Sigmoid colon (tissue), 6 donors: ENCODE measurements at regions not wholly inside any gene's neighbourhood (a gene's known extent, or its start where the extent isn't known, plus 50 kb on each side); places are given as distances from the start of the nearest gene placed in this dataset.
A peak's percentile ranks its signal among the peaks of the same experiment; 100 is the strongest.

Experiments
- DNase-seq: peaks from one replicate; pipeline ENCODE4 v3.0.0-alpha.2; 2019
- H3K27ac ChIP-seq, 4 donors: fragments of 200-600 bp; sonication (generic); one replicate each; pipeline ENCODE4 v1.5.1; 2016 to 2019; ENCODE audit warnings: mild to moderate bottlenecking in 1 of 4
- H3K27me3 ChIP-seq, 3 donors: fragments of 200-600 bp; sonication (generic); one replicate each; pipeline ENCODE4 v1.5.1; 2019; ENCODE audit warnings: mild to moderate bottlenecking in 1 of 3
- H3K36me3 ChIP-seq, 4 donors: fragments of 200-600 bp; sonication (generic); one replicate each; pipeline ENCODE4 v1.5.1; 2016 to 2019
- H3K4me1 ChIP-seq, 4 donors: fragments of 200-600 bp; sonication (generic); one replicate each; pipeline ENCODE4 v1.5.1; 2017 to 2019
- H3K4me3 ChIP-seq, 4 donors: fragments of 200-600 bp; sonication (generic); one replicate each; pipeline ENCODE4 v1.5.1; 2017 to 2019; ENCODE audit warnings: mild to moderate bottlenecking in 2 of 4, moderate library complexity in 1 of 4
- H3K9me3 ChIP-seq, 4 donors: fragments of 200-600 bp in 3 of 4; sonication (generic) in 3 of 4; one replicate each; pipeline versions ENCODE4 v1.5.1 to v1.6.1; 2013 to 2019
- EP300 ChIP-seq, 4 donors: sonication (generic); formaldehyde crosslinking; IDR thresholded peaks; one replicate each; pipeline ENCODE4 v1.6.1; 2017; ENCODE audit warnings: antibody characterized with exemption in 4 of 4
- POLR2A ChIP-seq, 2 donors: fragments of 450-650 bp; IDR thresholded peaks; one replicate each; pipeline ENCODE4 v1.6.1; 2016; ENCODE audit warnings: antibody characterized with exemption in 2 of 2, mild to moderate bottlenecking in 2 of 2, moderate library complexity in 2 of 2
- POLR2AphosphoS5 ChIP-seq, 4 donors: sonication (generic); formaldehyde crosslinking; IDR thresholded peaks; one replicate each; pipeline ENCODE4 v1.6.1; 2017; ENCODE audit warnings: antibody characterized with exemption in 4 of 4
- WGBS, 2 donors: extraction: QIAGEN DNeasy Blood & Tissue Kit; methylation state at CpG; one replicate each; pipeline ENCODE4 v1.1.7; 2013; 5-methylcytosine and 5-hydroxymethylcytosine counted together
- intact Hi-C: fragments of 100-400 bp; cut with DNase I; formaldehyde crosslinking; loops from one replicate; pipeline ENCODE4 v1.15.1; 2023
- TF ChIP-seq, protein P1 (sequence below), 4 experiments: fragments of 450-650 bp in 3 of 4; fragments of 200-600 bp in 1 of 4; IDR thresholded peaks; one replicate each; pipeline ENCODE4 v1.5.1; 2016 to 2019; ENCODE audit warnings: antibody characterized with exemption in 4 of 4, mild to moderate bottlenecking in 3 of 4, moderate library complexity in 2 of 4
- donor health status: healthy with polysubstance abuse.
- donor health status: healthy.

GRCh38 chr17:77301694-77302266, 161.0 kb downstream of the SEC14L1 start:
- Histone ChIP-seq H3K4me3 (no peak overlapping the region), H3K36me3 (no peaks in the 10 kb centered on the region), H3K4me1 (peaks cover 0 to 7% (median 3%) of the 10 kb centered on the region in 4 donors), H3K9me3 (peaks cover 0 to 4% (median 0%) of the 10 kb centered on the region in 4 donors), H3K27me3 (no peaks in the 10 kb centered on the region), H3K27ac (no peak overlapping the region)
- DNase-seq: no peak
- TF ChIP-seq, protein P1, sequence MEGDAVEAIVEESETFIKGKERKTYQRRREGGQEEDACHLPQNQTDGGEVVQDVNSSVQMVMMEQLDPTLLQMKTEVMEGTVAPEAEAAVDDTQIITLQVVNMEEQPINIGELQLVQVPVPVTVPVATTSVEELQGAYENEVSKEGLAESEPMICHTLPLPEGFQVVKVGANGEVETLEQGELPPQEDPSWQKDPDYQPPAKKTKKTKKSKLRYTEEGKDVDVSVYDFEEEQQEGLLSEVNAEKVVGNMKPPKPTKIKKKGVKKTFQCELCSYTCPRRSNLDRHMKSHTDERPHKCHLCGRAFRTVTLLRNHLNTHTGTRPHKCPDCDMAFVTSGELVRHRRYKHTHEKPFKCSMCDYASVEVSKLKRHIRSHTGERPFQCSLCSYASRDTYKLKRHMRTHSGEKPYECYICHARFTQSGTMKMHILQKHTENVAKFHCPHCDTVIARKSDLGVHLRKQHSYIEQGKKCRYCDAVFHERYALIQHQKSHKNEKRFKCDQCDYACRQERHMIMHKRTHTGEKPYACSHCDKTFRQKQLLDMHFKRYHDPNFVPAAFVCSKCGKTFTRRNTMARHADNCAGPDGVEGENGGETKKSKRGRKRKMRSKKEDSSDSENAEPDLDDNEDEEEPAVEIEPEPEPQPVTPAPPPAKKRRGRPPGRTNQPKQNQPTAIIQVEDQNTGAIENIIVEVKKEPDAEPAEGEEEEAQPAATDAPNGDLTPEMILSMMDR (IDR thresholded peaks at IDR 0.05): no peak
- TF ChIP-seq POLR2AphosphoS5 (IDR thresholded peaks at IDR 0.05) (no peak), POLR2A (IDR thresholded peaks at IDR 0.05) (no peak), EP300 (IDR thresholded peaks at IDR 0.05) (no peak)
- 49 to 85% methylated on average over 8 of the region's 8 CpGs for WGBS, 2 donors
- intact Hi-C loops: no loop called here

GRCh38 chr17:77302682-77303081, 161.9 kb downstream of the SEC14L1 start:
- 96 to 97% methylated on average over 8 of the region's 8 CpGs for WGBS, 2 donors
- H3K36me3 ChIP-seq: no peaks in the 10 kb centered on the region
- H3K4me1 ChIP-seq: peaks cover 0 to 13% (median 6%) of the 10 kb centered on the region in 4 donors
- peaks cover 0 to 4% (median 0%) of the 10 kb centered on the region in 4 donors for H3K9me3 ChIP-seq
- intact Hi-C loops: no loop called here
- no peak for DNase-seq
- no peak overlapping the region for H3K4me3 ChIP-seq
- no peaks in the 10 kb centered on the region for H3K27me3 ChIP-seq
- H3K27ac ChIP-seq: no peak overlapping the region
- TF ChIP-seq EP300 (IDR thresholded peaks at IDR 0.05) (no peak), POLR2A (IDR thresholded peaks at IDR 0.05) (no peak), POLR2AphosphoS5 (IDR thresholded peaks at IDR 0.05) (no peak)
- TF ChIP-seq, protein P1 (IDR thresholded peaks at IDR 0.05): no peak

GRCh38 chr17:77303620-77304019, 162.9 kb downstream of the SEC14L1 start:
- intact Hi-C loops: no loop called here
- H3K27ac ChIP-seq: peak overlapping the region in 2 of 4 donors; percentile 26 to 43
- no peak for DNase-seq

DNA sequence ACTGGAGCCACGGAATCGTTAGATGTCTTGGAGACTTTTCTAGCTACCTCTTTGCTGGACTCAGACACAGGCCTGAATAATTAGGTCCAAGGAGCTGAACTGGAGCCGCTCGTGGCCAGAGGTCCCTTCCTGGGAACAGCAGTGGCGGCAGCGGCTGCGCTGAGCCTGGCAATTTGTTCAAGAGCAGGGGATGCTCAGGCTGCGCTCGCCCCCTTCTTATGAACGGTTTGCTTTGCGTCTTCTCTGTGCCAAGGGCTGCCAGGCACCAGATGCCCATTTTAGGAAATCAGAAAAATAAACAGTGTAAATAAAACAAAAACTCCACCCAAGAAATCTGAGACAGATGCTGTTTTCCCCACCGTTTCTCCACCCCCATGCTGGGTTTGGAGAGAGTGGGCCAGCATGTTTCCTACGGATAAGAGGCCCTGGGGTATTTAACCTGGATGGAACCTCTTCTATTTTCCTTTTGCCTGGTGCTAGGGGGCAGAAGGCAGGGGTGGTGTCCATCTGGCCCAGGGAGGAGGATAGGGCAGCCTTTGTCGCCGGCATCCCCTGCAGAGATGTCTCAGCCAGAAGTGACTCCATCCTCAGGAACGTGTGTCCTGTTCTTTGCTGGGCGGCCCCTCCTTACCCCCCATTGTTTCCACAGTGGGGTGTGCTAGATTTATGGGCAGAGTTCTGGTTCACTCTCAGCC, 163.4 kb downstream of the SEC14L1 start:
- intact Hi-C loops: no loop called here
- H3K9me3 ChIP-seq: no peaks in the 10 kb centered on the region
- H3K4me1 ChIP-seq: peaks cover 0 to 28% (median 20%) of the 10 kb centered on the region in 4 donors
- H3K27me3 ChIP-seq: no peaks in the 10 kb centered on the region
- no peak for DNase-seq
- H3K36me3 ChIP-seq: no peaks in the 10 kb centered on the region
- no peak for TF ChIP-seq POLR2AphosphoS5 (IDR thresholded peaks at IDR 0.05)
- TF ChIP-seq, protein P1 (IDR thresholded peaks at IDR 0.05): no peak
- no peak for TF ChIP-seq EP300 (IDR thresholded peaks at IDR 0.05)
- TF ChIP-seq POLR2A (IDR thresholded peaks at IDR 0.05): no peak
- H3K4me3 ChIP-seq: no peak overlapping the region
- peak overlapping the region in 2 of 4 donors; percentile 26 to 43 for H3K27ac ChIP-seq
- WGBS, 2 donors: 84 to 85% methylated on average over 17 of the region's 17 CpGs

More at GRCh38 chr17:77303620-77304019, 162.9 kb downstream of the SEC14L1 start:
- 96 to 97% methylated on average over 6 of the region's 6 CpGs for WGBS, 2 donors
- Histone ChIP-seq H3K9me3 (peaks cover 0 to 4% (median 0%) of the 10 kb centered on the region in 4 donors), H3K4me3 (no peak overlapping the region), H3K27me3 (no peaks in the 10 kb centered on the region), H3K4me1 (peaks cover 0 to 22% (median 14%) of the 10 kb centered on the region in 4 donors), H3K36me3 (no peaks in the 10 kb centered on the region)
- TF ChIP-seq EP300 (IDR thresholded peaks at IDR 0.05) (no peak), POLR2AphosphoS5 (IDR thresholded peaks at IDR 0.05) (no peak), POLR2A (IDR thresholded peaks at IDR 0.05) (no peak)
- TF ChIP-seq, protein P1 (IDR thresholded peaks at IDR 0.05): no peak
